ENCODE measurements at regions not wholly inside any gene's neighbourhood (a gene's known extent, or its start where the extent isn't known, plus 50 kb on each side); places are given as distances from the start of the nearest gene placed in this dataset.

GRCh38 chr19:31501427-31502195, 152.4 kb upstream of the TSHZ3 start:
- Histone ChIP-seq H3K4me2 (ENCODE audit: low read length) (no peak overlapping the region), H3K4me3 (ENCODE audit: low read length) (no peak overlapping the region), H3K27ac (ENCODE audit: low read length) (no peak overlapping the region), H2AFZ (ENCODE audit: low read depth, low read length) (no peak overlapping the region), H3K9me3 (ENCODE audit: insufficient read depth, low read length) (no peaks in the 10 kb centered on the region), H3K9ac (ENCODE audit: low read length) (no peak overlapping the region), H3K36me3 (replicated peaks; ENCODE audit: low read depth, low read length) (no peaks in the 10 kb centered on the region), H3K4me1 (ENCODE audit: low read length) (no peaks in the 10 kb centered on the region), H3K27me3 (ENCODE audit: low read depth, low read length) (no peaks in the 10 kb centered on the region), H4K20me1 (ENCODE audit: insufficient read depth, low read length) (no peaks in the 10 kb centered on the region), H3K79me2 (ENCODE audit: low read length) (no peaks in the 10 kb centered on the region)
- TF ChIP-seq CTCF (IDR thresholded peaks at IDR 0.05; ENCODE audit: low read depth, low read length), result no peak
- TF ChIP-seq EZH2phosphoT487 (IDR thresholded peaks at IDR 0.05; ENCODE audit: low read depth), result no peak

GRCh38 chr19:31502536-31503170, 153.4 kb upstream of the TSHZ3 start:
- no peaks in the 10 kb centered on the region for H3K36me3 ChIP-seq (replicated peaks; ENCODE audit: low read depth, low read length)
- H3K27ac ChIP-seq (ENCODE audit: low read length), result no peak overlapping the region
- H2AFZ ChIP-seq (ENCODE audit: low read depth, low read length), result no peak overlapping the region
- no peak overlapping the region for H3K4me3 ChIP-seq (ENCODE audit: low read length)
- no peaks in the 10 kb centered on the region for H4K20me1 ChIP-seq (ENCODE audit: insufficient read depth, low read length)
- H3K79me2 ChIP-seq (ENCODE audit: low read length), result no peaks in the 10 kb centered on the region
- TF ChIP-seq CTCF (IDR thresholded peaks at IDR 0.05; ENCODE audit: low read depth, low read length) (no peak), EZH2phosphoT487 (IDR thresholded peaks at IDR 0.05; ENCODE audit: low read depth) (no peak)
- H3K9ac ChIP-seq (ENCODE audit: low read length), result no peak overlapping the region
- no peak overlapping the region for H3K4me2 ChIP-seq (ENCODE audit: low read length)
- no peaks in the 10 kb centered on the region for H3K27me3 ChIP-seq (ENCODE audit: low read depth, low read length)
- no peaks in the 10 kb centered on the region for H3K4me1 ChIP-seq (ENCODE audit: low read length)
- H3K9me3 ChIP-seq (ENCODE audit: insufficient read depth, low read length), result no peaks in the 10 kb centered on the region

DNA sequence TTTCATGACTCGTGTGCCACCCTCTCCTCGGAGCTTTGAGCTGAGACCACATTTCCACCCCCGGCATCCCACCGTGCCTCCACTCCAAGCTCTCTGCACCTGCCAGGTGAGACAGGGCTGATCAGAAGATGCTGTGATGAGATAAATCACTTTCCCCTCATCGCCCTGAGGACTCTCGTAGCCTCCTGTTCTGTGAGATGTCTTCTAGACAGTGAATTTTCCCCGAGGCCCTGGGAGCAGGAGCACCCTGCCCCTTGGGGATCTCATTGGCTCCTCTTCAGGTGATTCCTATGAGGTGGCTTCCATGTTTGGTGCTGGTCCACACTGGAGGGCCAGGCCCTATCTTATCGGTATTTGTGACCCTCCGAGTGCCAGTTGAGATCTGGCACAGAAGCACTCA, 154.0 kb upstream of the TSHZ3 start:
- Histone ChIP-seq H3K4me1 (ENCODE audit: low read length) (no peaks in the 10 kb centered on the region), H3K9me3 (ENCODE audit: insufficient read depth, low read length) (no peaks in the 10 kb centered on the region), H3K4me3 (ENCODE audit: low read length) (no peak overlapping the region), H3K27ac (ENCODE audit: low read length) (no peak overlapping the region), H3K4me2 (ENCODE audit: low read length) (no peak overlapping the region), H4K20me1 (ENCODE audit: insufficient read depth, low read length) (no peaks in the 10 kb centered on the region), H2AFZ (ENCODE audit: low read depth, low read length) (no peak overlapping the region), H3K9ac (ENCODE audit: low read length) (no peak overlapping the region), H3K36me3 (replicated peaks; ENCODE audit: low read depth, low read length) (no peaks in the 10 kb centered on the region), H3K27me3 (ENCODE audit: low read depth, low read length) (no peaks in the 10 kb centered on the region), H3K79me2 (ENCODE audit: low read length) (no peaks in the 10 kb centered on the region)
- TF ChIP-seq EZH2phosphoT487 (IDR thresholded peaks at IDR 0.05; ENCODE audit: low read depth) (no peak), CTCF (IDR thresholded peaks at IDR 0.05; ENCODE audit: low read depth, low read length) (no peak)

- H3K9ac ChIP-seq (ENCODE audit: low read length), result no peak overlapping the region
- no peak overlapping the region for H2AFZ ChIP-seq (ENCODE audit: low read depth, low read length)
- TF ChIP-seq CTCF (IDR thresholded peaks at IDR 0.05; ENCODE audit: low read depth, low read length), result no peak
- TF ChIP-seq EZH2phosphoT487 (IDR thresholded peaks at IDR 0.05; ENCODE audit: low read depth), result no peak
- no peaks in the 10 kb centered on the region for H4K20me1 ChIP-seq (ENCODE audit: insufficient read depth, low read length)
- H3K4me3 ChIP-seq (ENCODE audit: low read length), result no peak overlapping the region
- no peaks in the 10 kb centered on the region for H3K27me3 ChIP-seq (ENCODE audit: low read depth, low read length)
- H3K79me2 ChIP-seq (ENCODE audit: low read length), result no peaks in the 10 kb centered on the region
- no peaks in the 10 kb centered on the region for H3K4me1 ChIP-seq (ENCODE audit: low read length)
- no peaks in the 10 kb centered on the region for H3K9me3 ChIP-seq (ENCODE audit: insufficient read depth, low read length)
- H3K4me2 ChIP-seq (ENCODE audit: low read length), result no peak overlapping the region
- H3K36me3 ChIP-seq (replicated peaks; ENCODE audit: low read depth, low read length), result no peaks in the 10 kb centered on the region
- H3K27ac ChIP-seq (ENCODE audit: low read length), result no peak overlapping the region
These were observed 155.0 kb upstream of the TSHZ3 start for GRCh38 chr19:31504221-31504620.

All from OCI-LY3 (cell line).